GM18858 (cell line): ENCODE measurements at regions not wholly inside any gene's neighbourhood (a gene's known extent, or its start where the extent isn't known, plus 50 kb on each side); places are given as distances from the start of the nearest gene placed in this dataset.

Experiments
- ATAC-seq: cut with Tn5 transposase; IDR thresholded peaks from one replicate; pipeline ENCODE4 v1.9.1; 2021; ENCODE audit not compliant: unreplicated experiment

- no peak for ATAC-seq
Measured at GRCh38 chr15:97215629-97216028, 744.9 kb upstream of the ARRDC4 start.

- ATAC-seq: no peak
Measured at GRCh38 chr15:97224191-97224641, 736.3 kb upstream of the ARRDC4 start.

DNA sequence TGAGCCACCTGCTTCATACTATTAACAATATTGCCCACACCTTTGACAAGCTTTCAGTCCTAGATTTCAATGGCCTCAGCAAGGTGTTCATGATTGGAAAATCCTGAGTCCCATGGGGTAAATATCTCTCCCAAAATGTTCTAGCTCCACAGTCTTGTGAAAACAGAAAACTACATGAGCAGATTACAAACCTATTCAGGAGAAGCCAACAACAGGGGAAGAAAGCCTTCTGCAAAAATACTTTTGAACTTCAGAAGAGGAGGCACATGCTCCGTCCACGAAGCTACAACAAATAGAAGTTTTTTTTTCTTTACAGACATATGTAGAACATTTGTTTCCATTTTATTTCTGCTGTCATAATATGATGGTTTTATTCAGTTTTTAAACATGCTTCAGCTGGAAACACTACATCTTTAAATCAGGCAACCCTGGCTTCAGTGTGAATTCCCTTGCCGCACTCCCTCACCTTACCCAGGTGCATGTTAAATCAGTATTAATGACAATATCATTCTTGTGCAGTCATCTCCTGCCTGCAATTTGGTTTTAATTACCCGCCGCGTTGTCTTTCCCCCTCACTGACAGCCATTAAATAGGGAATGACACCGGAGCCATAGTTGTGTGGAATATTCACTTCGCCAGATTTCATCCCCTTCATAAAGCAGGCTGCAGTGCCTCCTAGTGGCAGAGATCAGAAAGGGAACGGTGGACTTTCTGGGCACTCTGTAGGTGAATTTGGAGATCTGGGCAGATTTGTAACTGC is 725.5 kb upstream of the ARRDC4 start:
- peak; percentile 51 for ATAC-seq

DNA sequence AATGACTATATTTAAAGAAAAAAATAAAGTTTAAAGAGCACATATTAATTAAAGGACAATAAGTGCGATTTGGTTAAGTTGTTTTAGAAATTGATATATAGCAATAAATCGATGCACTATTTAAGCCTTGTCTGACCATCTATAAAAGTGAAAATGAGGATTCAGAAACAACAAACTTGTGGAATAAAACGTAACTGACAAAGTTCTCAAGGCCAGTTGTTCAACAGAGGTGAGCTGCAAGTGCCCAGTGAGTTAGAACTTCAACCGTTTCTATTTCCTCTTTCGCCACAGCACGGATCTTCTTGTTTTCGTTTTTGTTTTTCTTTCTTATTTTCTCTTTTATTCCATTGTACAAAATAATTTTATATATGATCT is 724.9 kb upstream of the ARRDC4 start:
- ATAC-seq: no peak

- ATAC-seq: no peak
Measured at GRCh38 chr15:97236140-97236539, 724.4 kb upstream of the ARRDC4 start.

DNA sequence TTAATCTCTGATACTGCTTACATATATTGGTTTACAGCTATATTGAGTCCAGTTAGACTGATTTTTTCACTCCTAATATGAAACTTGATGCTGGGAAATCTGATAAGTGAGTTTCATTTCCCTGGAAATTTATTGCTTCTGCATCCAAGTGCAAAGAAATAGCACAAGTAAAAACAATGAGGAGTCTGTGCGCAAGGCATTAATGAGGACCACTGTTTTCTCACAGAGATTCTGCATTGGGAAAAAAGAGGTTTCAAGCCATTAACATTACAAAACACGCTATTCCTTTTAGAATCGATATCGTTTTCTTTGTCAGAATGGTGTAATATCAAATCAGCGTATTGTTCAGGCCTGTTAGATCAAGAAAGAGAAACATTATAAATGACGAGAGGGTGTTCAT is 723.3 kb upstream of the ARRDC4 start:
- ATAC-seq: no peak

DNA sequence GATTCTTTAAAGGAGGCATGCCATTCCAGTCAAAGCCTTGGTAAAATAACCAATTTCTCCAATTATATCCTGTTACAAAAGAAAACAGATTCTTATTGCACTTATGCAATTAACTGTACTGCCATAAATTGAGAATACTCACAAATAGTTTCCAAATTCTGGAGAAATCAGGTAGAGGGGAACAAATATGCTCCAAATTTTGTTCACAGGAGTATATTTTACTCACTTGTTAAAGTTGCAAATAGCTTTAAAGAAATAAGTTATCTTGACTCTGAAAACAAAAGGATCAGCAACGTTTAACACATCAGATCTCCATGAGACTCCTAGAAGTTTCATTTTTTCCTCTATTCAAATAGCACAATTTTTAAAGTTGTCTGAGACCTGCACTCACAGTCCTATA is 712.1 kb upstream of the ARRDC4 start:
- ATAC-seq: no peak

DNA sequence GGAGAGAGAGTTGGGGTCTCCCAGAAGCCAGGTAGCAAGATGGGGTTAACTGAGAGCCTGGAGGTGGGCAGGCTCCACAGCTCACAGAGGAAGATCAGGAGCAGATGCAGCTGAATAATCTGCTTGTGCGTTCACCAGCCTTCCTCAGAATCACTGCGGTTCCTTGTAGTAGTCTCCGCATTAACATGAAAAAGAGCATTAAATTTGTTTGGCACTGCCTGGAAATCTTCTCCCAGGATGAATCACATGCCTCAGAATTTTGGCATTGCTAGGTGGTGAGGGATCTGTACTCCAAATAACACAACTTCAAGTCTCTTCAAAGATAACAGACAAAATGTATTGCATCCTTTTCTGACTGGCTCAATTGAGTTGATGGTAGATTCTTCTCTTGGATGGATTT is 700.6 kb upstream of the ARRDC4 start:
- ATAC-seq: no peak

GRCh38 chr15:97301166-97301565 is 659.3 kb upstream of the ARRDC4 start:
- ATAC-seq: no peak

DNA sequence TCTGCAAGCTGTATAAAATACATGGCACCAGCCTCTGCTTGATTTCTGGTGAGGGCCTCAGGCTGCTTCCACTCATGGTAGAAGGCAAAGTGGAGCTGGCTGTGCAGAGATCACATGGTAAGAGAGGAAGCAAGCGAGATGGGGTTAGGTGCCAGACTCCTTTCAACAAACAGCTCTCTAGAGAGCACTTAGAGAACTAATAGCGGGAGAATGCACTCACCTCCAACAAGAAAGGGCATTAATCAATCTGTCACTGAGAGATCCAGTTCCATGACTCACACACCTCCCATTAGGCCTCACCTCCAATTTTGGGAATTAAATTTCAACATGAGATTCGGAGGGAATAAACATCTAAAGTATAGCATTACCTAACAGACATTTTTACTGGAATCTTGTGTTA is 644.1 kb upstream of the ARRDC4 start:
- no peak for ATAC-seq

DNA sequence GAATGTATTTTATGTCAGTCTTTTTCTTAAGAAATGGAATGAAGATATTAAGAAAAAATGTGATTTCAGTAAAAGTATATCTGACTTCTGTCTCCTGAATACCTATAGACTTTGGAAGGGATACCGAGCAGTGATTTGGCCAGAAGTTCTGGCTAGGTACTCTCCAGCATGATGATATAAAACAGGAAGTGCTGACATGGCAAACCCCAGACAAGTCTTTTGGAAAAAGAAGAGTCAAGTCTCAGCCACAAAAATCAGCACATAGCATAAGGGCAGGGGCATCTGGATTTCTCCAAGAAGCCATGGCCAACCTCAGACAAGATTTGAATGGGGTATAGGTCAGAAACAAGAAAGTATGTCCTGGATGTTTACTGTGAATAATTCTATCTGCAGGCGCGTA is 643.3 kb upstream of the ARRDC4 start:
- ATAC-seq: no peak

- ATAC-seq: no peak
Measured at GRCh38 chr15:97319291-97319690, 641.2 kb upstream of the ARRDC4 start.

DNA sequence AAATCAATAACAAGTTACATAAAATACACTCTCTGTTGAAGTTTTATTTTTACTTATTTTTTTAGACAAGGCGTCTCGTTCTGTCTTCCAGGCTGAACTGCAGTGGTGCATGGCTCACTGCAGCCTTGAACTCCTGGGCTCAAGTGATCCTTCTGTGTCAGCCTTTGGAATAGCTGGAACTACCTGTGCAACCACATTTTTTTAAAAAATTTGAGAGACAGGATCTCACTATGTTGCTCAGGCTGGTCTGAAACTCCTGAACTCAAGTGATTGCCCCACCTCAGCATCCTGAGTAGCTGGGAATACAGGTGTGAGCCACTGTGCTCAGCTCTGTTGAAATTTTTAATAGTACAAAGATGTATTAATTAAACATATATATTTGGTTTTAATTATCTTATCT is 614.3 kb upstream of the ARRDC4 start:
- ATAC-seq: no peak

DNA sequence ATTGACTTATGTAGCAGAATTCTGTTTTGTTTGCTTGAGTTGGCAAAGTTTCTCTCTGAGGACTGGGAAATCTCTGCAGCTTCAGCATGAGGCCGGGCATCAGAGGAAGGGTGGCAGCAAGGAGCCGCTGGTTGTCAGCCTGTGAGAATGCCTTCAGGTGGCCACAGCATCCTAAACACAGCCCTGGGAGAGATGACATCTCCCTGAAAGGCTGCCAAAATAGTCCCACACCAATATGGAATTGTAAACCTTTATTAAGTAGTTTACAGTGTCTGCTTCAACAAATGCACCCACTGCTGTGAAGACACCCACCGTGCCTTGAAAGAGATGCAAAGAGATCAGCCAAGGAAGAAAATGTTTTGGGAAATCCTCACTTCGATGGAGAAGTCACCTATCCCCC is 609.7 kb upstream of the ARRDC4 start:
- ATAC-seq: no peak

- ATAC-seq: no peak
Measured at GRCh38 chr15:97383516-97383915, 577.0 kb upstream of the ARRDC4 start.

DNA sequence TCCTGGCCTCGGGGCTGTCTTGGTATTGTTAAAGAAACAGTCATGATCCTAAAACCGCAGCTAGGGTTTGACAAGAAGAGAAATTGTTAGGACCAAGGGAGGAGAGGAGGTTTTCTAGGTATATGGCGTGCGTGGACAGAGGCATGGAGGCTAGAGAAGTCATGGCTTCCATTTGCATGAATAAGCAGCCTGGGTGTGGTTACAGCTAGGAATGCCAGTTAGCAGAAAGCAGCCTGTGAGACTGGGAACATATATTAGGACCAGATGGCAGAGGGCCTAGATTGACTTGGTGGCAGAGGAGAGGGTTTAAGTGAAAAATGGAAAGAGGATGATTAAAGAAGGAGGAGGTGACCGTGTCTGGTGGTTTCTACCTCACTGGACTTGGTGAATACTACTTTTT is 573.6 kb upstream of the ARRDC4 start:
- no peak for ATAC-seq

DNA sequence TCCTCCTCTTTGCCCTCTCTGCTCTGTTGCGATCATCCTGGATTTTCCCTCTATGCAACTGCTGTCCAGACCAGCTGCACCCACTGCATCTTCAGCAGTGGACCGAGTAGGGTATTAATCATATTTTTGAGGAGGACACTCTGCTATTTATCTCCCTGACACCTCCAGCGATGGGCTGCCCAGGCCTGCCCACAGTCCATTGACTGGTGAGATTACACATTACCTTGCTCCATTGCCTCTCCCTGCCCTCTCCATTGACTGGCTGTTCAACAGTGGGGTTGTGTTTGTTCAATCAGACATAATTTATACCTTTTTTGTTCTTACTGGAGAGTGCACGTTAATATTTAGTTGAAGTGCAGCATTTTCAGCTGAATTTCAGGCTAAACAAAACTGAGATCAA is 559.3 kb upstream of the ARRDC4 start:
- no peak for ATAC-seq

DNA sequence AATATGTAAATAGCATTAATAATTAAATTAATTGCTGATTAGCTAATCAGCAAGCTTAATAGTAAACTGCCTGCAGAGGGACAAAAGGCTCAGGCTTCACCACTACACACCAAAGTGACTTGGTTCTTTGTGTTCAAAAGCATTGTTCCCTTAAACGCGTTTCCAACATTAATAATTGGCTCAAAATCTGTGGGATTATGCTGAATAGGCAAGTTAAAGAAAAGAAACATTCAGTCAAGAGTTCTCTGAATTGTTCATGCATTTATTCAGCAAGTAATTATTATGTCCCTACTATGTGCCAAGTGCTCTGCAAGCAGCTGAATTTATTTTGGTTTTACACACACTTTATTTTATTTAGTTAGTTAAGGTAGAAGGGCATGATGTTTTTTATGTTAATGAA is 558.5 kb upstream of the ARRDC4 start:
- no peak for ATAC-seq

DNA sequence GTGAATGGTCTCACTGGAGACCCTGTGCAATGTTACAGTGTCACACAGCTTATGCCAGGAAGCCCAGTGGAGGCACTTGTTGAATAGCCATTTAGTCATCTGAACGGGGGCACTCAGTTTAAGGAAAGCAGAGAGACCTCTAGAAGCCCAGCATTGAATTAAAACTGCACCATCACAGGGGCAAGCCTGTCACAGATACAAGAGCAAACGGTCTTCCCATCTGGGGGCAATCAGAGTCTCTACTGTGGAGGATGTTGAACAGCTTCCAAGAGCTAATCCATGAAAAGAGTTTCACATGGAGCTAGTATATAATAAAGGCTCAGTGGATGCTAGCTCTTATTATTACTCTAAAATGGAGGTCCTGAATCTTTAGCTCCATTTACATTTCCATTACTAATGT is 553.7 kb upstream of the ARRDC4 start:
- no peak for ATAC-seq

DNA sequence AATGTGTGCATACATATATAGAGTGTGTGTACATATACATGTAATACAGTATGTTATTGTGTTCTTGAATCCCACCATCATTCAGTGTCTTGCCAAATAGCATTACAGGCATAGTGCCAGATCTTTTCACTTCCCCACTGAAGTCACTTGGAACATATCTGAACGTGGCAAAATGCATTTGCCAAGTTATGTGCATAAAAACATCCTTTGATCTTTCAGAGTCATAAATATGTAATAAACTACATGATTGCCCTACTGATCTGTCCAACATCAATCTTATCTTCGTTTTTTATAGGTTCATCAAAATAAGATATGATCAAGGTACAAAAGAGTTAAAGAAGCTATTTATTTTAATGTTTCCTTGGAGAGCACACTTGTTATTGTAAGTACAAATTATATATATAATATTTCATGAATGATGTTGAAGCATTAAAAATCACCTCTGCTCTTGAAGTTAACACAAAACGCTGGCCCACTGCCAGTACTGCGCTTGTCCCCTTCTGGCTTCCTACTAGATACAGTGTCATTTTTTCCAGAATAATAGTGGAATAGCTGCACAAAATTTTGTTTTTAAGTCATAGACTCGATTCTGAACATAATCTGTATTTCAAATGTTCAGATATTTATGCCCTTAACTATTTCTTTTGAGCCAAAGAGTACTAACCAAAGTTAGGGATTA is 549.5 kb upstream of the ARRDC4 start:
- no peak for ATAC-seq

DNA sequence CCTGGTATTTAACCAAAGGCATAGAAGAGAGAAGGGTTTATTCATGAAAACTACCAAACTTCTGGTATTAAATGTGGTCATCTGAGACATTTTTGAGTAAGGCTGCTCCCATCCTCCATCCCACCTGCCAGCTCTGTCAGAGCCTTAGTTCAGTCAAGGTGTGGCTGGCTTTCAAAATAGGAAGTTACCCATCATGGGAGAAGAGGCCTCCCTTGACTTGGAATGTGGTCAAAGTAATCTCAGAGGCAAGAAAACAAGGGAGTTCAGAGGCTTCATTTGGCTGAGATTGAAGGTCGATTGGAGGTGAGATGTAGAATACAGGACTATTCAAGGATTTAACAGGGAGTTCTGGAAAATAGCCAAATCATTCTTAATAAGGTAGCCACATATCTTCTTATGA is 540.4 kb upstream of the ARRDC4 start:
- no peak for ATAC-seq

GRCh38 chr15:97425596-97425995 is 534.9 kb upstream of the ARRDC4 start:
- no peak for ATAC-seq

DNA sequence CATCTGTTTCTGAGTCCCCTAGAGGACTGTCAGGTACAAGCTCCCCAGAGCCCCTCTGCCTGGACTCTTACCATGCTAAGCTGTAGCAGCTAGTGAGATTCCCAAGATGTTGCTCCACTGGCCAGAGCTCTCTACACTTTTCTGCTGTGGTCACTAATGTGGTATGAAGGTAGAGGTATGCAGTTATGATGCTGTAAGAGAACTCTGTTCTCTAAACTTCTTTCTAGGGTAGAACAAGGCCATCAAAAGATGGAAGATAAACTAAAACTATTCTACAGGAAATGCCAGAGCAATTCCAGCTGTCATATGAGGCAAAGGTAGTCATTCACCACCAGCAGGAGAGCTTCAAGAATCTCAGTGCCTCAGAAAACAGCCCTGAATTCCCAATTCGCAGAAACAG is 517.4 kb upstream of the ARRDC4 start:
- no peak for ATAC-seq
